ENCODE measurements at regions not wholly inside any gene's neighbourhood (a gene's known extent, or its start where the extent isn't known, plus 50 kb on each side); places are given as distances from the start of the nearest gene placed in this dataset.

GRCh38 chr4:138949866-138950265 lies 65.7 kb upstream of the NOCT start:
- TF ChIP-seq, protein P1, sequence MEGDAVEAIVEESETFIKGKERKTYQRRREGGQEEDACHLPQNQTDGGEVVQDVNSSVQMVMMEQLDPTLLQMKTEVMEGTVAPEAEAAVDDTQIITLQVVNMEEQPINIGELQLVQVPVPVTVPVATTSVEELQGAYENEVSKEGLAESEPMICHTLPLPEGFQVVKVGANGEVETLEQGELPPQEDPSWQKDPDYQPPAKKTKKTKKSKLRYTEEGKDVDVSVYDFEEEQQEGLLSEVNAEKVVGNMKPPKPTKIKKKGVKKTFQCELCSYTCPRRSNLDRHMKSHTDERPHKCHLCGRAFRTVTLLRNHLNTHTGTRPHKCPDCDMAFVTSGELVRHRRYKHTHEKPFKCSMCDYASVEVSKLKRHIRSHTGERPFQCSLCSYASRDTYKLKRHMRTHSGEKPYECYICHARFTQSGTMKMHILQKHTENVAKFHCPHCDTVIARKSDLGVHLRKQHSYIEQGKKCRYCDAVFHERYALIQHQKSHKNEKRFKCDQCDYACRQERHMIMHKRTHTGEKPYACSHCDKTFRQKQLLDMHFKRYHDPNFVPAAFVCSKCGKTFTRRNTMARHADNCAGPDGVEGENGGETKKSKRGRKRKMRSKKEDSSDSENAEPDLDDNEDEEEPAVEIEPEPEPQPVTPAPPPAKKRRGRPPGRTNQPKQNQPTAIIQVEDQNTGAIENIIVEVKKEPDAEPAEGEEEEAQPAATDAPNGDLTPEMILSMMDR (IDR thresholded peaks at IDR 0.05), result no peak
- TF ChIP-seq POLR2A (IDR thresholded peaks at IDR 0.05), result no peak

Measured in uterus (tissue), 2 donors.